Thyroid gland (tissue), 4 donors: ENCODE measurements at regions not wholly inside any gene's neighbourhood (a gene's known extent, or its start where the extent isn't known, plus 50 kb on each side); places are given as distances from the start of the nearest gene placed in this dataset.

Experiments used
- DNase-seq, 2 donors: peaks; one replicate each; pipeline ENCODE4 v3.0.0-alpha.2; 2019
- H3K27ac ChIP-seq, 3 donors: fragments of 200-600 bp; sonication (generic); 1 replicate in 2 of 3; 2 replicates in 1 of 3; pipeline ENCODE4 v1.5.1; 2016 to 2019; ENCODE audit warnings: mild to moderate bottlenecking in 1 of 3, moderate library complexity in 1 of 3
- H3K27me3 ChIP-seq: fragments of 200-600 bp; sonication (generic); one replicate; pipeline ENCODE4 v1.5.1; 2019
- H3K36me3 ChIP-seq, 2 donors: fragments of 200-600 bp; sonication (generic); one replicate each; pipeline ENCODE4 v1.5.1; 2016 to 2019
- H3K4me1 ChIP-seq, 2 donors: fragments of 200-600 bp; sonication (generic); one replicate each; pipeline ENCODE4 v1.5.1; 2017 to 2019
- H3K4me3 ChIP-seq, 3 donors: fragments of 200-600 bp; sonication (generic); replicated peaks in 1 of 3; 1 replicate in 2 of 3; 2 replicates in 1 of 3; pipeline ENCODE4 v1.5.1; 2016; ENCODE audit warnings: mild to moderate bottlenecking in 1 of 3
- H3K9me3 ChIP-seq: fragments of 200-600 bp; sonication (generic); one replicate; pipeline ENCODE4 v1.5.1; 2017
- CTCF ChIP-seq, 6 experiments: fragments of 200-600 bp in 3 of 6; fragments of 450-650 bp in 3 of 6; sonication (generic) in 3 of 6; IDR thresholded peaks; one replicate each; pipeline ENCODE4 v1.5.1; 2016 to 2019; ENCODE audit warnings: antibody characterized with exemption in 6 of 6, mild to moderate bottlenecking in 2 of 6, inconsistent platforms in 1 of 6, moderate library complexity in 1 of 6
- POLR2A ChIP-seq, 2 donors: fragments of 450-650 bp; IDR thresholded peaks; one replicate each; pipeline ENCODE4 v1.6.1; 2017; ENCODE audit warnings: antibody characterized with exemption in 2 of 2, mild to moderate bottlenecking in 2 of 2, moderate library complexity in 1 of 2
- WGBS, 2 donors: methylation state at CpG; one replicate each; pipeline ENCODE4 v1.1.5; 2017; 5-methylcytosine and 5-hydroxymethylcytosine counted together
- intact Hi-C: fragments of 100-400 bp; cut with DNase I; formaldehyde crosslinking; loops from one replicate; pipeline ENCODE4 v1.15.1; 2023

- Histone ChIP-seq H3K4me3 (no peak overlapping the region), H3K27me3 (no peaks in the 10 kb centered on the region), H3K27ac (no peak overlapping the region), H3K4me1 (no peaks in the 10 kb centered on the region), H3K36me3 (no peaks in the 10 kb centered on the region), H3K9me3 (no peaks in the 10 kb centered on the region)
- TF ChIP-seq CTCF (IDR thresholded peaks at IDR 0.05) (no peak), POLR2A (IDR thresholded peaks at IDR 0.05) (no peak)
- 83% methylated on average over 5 to 6 of the region's 7 CpGs for WGBS, 2 donors
- DNase-seq, result no peak
- intact Hi-C loops, result no loop called here
Observed at GRCh38 chr10:130326954-130327353, 190.8 kb downstream of the GLRX3 start.

- intact Hi-C loops, result no loop called here
Observed at GRCh38 chr10:130329792-130330191, 193.6 kb downstream of the GLRX3 start.

GRCh38 chr10:130333185-130333584 lies 197.0 kb downstream of the GLRX3 start:
- no peak for DNase-seq
- Histone ChIP-seq H3K36me3 (no peaks in the 10 kb centered on the region), H3K4me1 (no peaks in the 10 kb centered on the region), H3K27ac (no peak overlapping the region), H3K27me3 (no peaks in the 10 kb centered on the region), H3K4me3 (no peak overlapping the region), H3K9me3 (no peaks in the 10 kb centered on the region)
- intact Hi-C loops, result no loop called here
- WGBS, 2 donors, result 24 to 29% methylated on average over 2 of the region's 2 CpGs
- TF ChIP-seq CTCF (IDR thresholded peaks at IDR 0.05), result no peak
- TF ChIP-seq POLR2A (IDR thresholded peaks at IDR 0.05), result no peak

More at GRCh38 chr10:130329792-130330191, 193.6 kb downstream of the GLRX3 start:
- WGBS, 2 donors, result 75 to 90% methylated on average over 6 of the region's 6 CpGs
- H3K36me3 ChIP-seq, result no peaks in the 10 kb centered on the region
- H3K4me3 ChIP-seq, result no peak overlapping the region
- H3K4me1 ChIP-seq, result no peaks in the 10 kb centered on the region
- H3K9me3 ChIP-seq, result no peaks in the 10 kb centered on the region
- no peaks in the 10 kb centered on the region for H3K27me3 ChIP-seq
- no peak overlapping the region for H3K27ac ChIP-seq
- TF ChIP-seq CTCF (IDR thresholded peaks at IDR 0.05) (no peak), POLR2A (IDR thresholded peaks at IDR 0.05) (no peak)
- no peak for DNase-seq

GRCh38 chr10:130335336-130335735 lies 199.1 kb downstream of the GLRX3 start:
- Histone ChIP-seq H3K27me3 (no peaks in the 10 kb centered on the region), H3K36me3 (no peaks in the 10 kb centered on the region), H3K27ac (no peak overlapping the region), H3K4me3 (no peak overlapping the region), H3K9me3 (no peaks in the 10 kb centered on the region), H3K4me1 (no peaks in the 10 kb centered on the region)
- 87 to 91% methylated on average over 9 to 10 of the region's 10 CpGs for WGBS, 2 donors
- intact Hi-C loops, result no loop called here
- TF ChIP-seq CTCF (IDR thresholded peaks at IDR 0.05) (no peak), POLR2A (IDR thresholded peaks at IDR 0.05) (no peak)
- DNase-seq, result no peak

- H3K9me3 ChIP-seq, result no peaks in the 10 kb centered on the region
- H3K4me3 ChIP-seq, result no peak overlapping the region
- no peaks in the 10 kb centered on the region for H3K27me3 ChIP-seq
- no peaks in the 10 kb centered on the region for H3K4me1 ChIP-seq
- no peak for DNase-seq
- no peak for TF ChIP-seq POLR2A (IDR thresholded peaks at IDR 0.05)
- no peak for TF ChIP-seq CTCF (IDR thresholded peaks at IDR 0.05)
- H3K36me3 ChIP-seq, result no peaks in the 10 kb centered on the region
- 73 to 78% methylated on average over 8 of the region's 8 CpGs for WGBS, 2 donors
- intact Hi-C loops, result no loop called here
- H3K27ac ChIP-seq, result no peak overlapping the region
Observed at GRCh38 chr10:130336617-130337304, 200.6 kb downstream of the GLRX3 start.
